ENCODE measurements at regions not wholly inside any gene's neighbourhood (a gene's known extent, or its start where the extent isn't known, plus 50 kb on each side); places are given as distances from the start of the nearest gene placed in this dataset.

DNA sequence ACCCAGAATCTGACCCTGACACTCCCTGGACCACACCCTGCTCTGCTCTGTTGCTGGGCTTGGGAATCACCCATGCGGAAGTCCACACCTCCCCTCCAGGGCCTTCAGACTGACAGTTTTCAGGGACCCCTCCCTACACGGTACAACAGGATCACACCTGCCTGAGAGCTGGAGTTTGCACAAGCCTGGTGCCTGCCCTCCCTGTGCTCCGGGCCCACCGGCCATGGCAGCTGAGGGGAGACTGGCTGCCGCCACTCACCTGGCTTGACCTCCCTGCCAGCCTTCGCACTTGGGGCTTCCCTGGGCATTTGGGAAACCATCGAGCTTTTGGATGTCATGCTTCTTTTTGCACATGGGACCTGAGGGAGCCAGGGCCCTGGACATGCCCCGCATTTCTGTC lies 95.9 kb upstream of the ANKRD34C start:
- DNase-seq (ENCODE audit: low spot score): no peak

DNA sequence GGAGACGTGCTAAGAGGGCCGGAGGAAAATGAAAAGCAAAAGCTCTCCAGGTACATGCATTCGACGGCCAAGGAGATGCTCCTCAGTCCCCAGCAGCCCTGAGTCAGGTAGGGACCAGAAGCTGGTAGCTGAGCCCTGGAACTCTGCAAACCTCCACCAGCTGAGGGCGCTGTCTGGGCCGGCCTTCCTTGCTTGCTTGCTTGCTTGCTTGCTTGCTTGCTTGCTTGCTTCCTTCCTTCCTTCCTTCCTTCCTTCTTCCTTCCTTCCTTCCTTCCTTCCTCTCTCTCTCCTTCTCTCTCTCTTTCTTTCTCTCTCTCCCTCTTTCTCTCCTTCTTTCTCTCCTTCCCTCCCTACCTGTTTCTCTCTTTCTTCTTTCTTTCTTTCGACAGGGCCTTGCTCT lies 94.6 kb upstream of the RASGRF1 start:
- DNase-seq (ENCODE audit: low spot score): no peak

DNA sequence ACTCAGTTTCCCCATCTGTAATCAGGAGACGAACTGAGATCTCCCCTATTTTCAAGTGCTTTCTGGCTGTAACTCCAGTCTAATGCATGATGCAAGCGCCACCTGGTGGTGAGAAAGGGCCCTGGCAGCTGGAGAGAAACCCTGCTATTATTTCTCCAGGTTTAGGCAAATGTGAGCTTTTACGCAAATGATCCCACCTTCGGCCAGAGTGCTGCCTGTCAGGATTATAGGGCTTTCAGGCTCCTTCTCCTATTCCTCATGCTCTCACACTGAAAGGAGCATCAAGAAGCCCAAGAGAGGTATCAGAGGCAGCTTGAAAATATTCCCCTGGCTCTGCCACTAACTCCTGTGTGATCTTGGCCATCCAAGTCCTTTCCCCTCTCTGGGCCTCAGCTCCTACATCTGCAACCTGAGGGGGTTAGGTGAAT lies 93.9 kb upstream of the RASGRF1 start:
- DNase-seq (ENCODE audit: low spot score): peak; percentile 77

DNA sequence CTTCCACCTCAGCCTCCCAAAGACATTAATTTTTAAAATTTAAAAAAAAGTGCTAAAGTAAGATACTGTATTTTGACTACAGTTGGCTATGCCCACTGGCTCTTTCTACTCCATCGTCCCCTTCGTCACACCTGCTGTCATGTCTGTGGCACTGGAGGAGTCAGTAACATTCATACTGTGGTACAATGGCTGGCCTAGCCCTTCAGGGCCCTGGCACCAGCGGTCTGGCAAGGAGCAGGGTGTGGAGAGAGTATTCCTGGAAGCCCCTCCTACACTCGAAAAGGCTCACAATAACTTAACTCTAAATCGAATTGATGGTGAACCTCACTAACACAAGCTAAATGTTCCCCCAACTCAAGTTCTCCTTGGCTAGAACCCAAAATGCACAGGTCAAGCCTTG lies 89.7 kb upstream of the RASGRF1 start:
- no peak for DNase-seq (ENCODE audit: low spot score)

DNA sequence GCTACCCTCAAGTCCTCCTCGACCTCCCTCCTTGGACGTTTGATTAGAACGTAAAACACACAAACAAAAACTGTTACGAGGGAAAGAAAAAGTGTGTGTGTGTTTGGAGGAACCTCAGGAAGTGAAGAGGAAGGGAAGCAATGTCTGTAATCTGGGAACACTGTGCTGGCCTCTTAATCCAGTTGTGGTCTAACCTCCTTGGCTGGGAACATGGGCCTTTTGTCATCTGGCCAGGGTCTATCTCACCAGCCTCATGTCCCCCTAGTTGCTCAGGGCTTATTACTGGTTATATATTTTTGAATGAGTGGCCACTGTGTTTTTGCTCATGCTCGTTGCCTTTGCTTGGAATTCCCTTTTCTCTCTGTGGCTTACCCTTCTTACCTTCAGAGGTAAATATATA lies 89.0 kb upstream of the RASGRF1 start:
- DNase-seq (ENCODE audit: low spot score): no peak

DNA sequence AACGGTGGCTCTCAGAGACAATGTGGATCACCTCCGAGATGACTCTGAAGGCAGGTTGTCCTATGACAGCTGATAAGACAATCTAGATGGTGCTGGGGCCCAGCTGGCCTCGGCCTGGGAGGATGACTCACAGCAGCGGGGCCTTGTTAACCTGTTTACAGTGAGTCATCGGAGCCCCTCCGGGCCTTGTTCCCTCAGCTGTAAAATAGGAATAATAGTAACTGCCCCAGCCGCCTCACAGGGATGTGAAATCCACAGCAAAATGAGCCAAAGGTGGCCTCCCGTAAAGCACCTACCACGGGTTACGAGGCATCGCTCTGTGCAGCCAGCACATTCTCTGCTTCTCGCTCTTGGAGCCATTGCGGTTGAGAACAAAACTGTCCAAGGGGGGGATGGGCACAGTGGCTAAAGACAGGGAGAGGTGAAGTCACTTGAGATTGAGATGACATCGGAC lies 88.6 kb upstream of the RASGRF1 start:
- no peak for DNase-seq (ENCODE audit: low spot score)

DNA sequence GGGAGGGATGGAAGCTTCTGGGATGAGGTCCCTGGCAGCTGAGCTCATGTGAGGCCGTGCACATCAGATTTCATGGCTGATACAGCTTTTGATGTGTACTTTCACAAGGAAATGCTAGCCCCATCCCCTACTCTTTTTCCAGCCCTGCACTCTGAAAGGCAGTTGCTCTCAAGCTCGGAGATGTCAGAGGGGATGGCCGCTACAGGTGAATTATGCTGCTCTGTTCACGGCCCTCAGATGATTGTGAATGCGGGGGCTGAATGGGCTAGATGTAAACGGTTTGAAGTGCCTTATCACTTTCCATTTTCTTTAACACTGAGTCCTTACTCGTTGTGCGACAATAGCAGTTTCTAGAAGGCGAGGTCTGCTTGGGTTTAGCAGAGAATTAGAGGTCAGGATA lies 88.0 kb upstream of the RASGRF1 start:
- no peak for DNase-seq (ENCODE audit: low spot score)

DNA sequence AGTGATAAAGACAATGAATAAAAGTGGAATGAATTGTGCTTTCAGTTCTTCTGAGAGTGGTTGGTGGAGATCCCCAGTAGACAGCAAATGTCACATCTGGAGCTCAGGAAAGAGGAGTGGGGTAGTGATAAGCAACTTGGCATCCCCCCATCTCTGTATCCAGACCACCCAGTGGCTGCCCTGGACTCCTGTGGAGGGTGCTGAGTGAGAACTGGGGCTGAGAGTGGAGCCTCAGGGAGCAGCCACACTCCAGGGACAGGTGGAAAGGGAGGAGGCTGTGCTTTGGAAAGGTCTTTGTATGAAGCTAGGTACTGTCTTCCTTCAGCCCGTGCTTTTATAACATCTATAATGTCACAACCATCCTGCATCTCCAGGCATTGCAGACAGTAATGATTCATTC lies 85.6 kb upstream of the RASGRF1 start:
- no peak for DNase-seq (ENCODE audit: low spot score)

DNA sequence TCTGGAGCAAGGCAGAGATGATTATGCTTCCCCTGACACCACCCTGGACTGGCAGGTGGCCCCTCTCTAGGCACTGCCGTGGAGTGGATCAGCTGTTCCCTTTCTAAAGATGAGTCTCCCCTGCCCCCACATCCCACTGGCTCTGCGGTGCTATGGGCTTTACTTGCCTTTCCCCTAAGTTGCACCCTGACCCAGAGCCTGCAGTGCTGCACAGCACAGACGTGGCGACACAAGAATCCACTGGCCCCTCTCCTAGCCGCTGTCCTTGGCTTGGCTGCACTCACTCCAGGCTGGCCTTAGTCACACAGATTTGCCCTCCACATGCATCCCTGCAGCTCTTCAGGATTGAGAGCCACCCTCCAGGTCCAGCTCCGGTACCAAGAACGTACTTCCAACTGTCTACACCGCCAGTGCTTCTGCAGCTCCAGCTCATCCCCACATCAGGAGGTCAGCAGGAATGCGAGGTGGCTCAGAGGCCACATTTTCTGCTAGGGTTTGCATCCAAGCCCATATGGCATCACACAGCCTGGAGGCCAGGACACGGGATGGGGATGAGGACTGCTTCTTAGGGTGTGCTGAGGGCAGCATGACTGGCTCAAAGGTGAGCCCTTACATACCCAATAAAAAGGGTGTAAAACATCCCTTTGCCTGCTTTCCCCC lies 82.4 kb upstream of the RASGRF1 start:
- no peak for DNase-seq (ENCODE audit: low spot score)

DNA sequence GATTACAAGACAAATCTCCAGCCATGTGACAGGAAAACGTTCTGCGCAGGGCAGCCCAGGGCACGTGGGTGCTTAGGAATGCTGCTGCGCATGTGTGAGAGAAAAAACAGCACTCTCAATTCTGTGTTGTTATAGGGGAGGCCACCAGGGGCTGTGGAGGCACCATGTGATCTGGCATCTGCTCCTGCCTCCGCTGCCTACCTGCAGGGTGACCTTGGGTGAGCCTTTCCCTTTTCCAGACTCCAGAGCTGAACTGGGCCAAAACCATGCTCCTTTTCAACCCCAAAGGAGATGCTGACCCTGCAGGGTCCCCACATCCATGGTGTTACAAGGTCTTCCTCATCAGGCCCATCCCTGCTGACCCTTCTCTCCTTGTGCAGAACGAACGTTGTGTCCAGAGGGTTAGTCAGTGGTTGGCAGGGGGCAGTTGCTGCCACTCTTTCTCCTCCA lies 81.5 kb upstream of the RASGRF1 start:
- DNase-seq (ENCODE audit: low spot score): no peak

DNA sequence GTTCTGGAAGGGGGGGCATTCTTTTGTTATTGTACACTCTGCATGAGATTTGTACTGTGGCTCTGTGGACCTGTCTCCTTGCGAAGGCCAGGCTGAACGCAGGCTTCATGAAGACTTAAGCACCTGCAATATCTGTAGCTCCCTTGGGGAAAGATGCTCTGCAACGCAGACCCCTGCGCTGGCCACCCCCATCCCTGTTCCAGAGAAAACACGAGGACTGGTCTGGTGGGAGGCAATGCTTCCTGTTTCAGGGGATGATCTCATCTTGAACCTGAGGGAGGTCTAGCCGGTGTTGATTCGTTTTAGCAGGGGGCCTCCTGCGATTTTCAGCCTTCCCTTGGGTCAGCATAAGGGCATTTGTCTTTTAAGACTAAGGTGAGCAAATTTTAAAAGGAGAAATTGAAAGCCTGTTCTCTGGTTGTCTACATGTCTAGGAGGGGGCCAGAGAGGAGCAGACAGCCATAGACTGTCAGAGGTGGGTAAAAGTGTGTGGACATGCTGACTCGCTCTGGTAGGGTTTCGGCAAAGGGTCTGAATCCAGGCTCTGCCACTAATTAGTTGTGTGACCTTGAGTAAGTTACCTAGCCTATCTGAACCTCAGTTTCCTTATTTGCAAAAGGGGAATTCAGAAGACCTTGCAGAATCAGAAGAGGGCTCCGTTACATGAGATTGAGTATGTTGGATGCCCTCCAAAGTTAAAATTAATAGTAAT lies 80.9 kb upstream of the RASGRF1 start:
- DNase-seq (ENCODE audit: low spot score): peak; percentile 14

DNA sequence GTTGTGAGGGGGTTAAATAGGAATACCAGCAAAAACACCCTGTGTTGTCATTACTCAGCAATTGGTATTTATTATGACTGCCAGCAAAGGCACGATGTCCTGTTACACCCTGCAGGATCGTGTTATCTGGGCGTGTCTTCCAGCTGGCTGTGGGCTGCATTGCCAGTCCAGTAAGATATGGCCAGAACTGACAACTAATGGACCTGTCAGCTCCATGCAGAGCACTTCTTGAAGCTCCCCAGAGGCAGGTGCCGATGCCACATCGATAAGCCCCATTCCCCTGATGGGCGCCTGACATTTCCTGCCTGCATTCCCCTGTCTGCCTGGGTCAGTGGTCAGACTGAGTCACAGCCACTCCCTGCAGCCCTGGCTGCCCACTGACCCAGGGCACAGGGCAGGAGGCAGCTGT lies 79.7 kb upstream of the RASGRF1 start:
- DNase-seq (ENCODE audit: low spot score): peak; percentile 57

DNA sequence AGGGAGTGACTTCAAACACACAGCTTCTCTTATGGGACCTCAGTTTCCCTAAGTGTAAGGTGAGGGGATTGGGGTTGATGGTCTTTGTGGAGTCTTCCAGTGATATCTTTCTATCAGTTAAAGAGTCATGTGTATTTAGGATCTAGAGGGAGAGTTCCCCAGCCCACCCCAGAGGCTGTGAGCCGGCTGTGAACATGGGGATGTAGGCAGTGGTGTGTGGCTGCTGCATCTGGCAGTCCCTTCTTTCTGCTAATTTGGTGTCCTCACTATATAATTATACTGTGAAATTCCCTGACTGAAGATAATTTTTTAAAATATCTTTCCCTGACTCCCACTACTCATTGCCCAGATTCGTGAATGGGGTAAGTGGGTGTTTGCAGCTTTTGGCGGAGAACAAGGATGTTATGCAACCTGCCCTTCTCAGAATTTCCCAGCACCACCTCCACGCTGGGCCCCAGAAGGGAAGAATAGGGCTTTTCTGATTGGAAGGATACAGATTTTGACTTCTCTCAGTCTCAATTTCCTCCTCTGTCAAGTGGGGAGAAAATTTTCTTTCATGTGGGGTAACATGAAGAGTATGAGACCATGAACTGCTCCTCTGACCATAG lies 79.0 kb upstream of the RASGRF1 start:
- DNase-seq (ENCODE audit: low spot score): peak; percentile 36

DNA sequence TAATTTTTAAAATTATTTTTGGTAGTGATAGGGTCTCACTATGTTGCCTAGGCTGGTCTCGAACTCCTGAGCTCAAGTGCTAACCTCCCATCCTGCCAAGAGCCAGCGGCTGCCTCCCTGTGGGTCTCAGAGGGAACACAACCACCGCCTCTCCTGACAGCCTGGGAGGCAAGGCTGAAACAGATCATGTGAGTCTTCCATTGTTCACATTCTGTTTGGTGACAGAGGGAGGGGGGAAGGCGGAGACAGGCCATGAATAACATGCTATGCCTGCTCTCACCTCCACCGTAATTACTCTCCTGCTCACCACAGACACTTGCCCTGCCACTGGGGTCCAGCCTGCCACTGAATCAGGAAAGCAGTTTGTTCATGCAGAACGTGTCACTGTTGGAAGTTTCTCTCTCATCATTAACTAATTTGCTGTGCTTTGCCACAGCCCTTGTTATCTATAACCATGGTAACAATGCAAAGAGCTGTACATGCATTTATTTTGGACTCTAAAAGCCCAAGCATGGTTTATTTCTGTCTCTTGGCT lies 78.4 kb upstream of the RASGRF1 start:
- no peak for DNase-seq (ENCODE audit: low spot score)

DNA sequence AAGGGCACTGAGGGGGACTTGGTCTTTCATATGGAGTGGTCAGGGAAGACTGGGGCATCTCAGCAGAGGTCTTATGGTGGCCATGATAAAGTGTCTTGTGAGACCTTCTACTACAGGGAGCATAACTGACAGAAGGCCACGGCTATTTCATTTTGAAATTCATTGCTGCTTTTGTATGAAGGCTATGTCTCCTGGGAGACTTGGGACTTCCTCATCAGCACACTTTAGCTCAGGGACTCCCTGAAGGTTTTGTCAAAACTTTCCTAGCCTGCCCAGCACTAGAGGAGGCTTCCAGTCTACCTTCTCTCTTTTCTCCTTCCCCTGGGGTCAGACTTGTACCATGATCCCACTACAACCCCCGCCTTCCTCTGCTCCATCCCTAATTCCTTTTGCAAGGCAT lies 77.2 kb upstream of the RASGRF1 start:
- DNase-seq (ENCODE audit: low spot score): peak; percentile 1

DNA sequence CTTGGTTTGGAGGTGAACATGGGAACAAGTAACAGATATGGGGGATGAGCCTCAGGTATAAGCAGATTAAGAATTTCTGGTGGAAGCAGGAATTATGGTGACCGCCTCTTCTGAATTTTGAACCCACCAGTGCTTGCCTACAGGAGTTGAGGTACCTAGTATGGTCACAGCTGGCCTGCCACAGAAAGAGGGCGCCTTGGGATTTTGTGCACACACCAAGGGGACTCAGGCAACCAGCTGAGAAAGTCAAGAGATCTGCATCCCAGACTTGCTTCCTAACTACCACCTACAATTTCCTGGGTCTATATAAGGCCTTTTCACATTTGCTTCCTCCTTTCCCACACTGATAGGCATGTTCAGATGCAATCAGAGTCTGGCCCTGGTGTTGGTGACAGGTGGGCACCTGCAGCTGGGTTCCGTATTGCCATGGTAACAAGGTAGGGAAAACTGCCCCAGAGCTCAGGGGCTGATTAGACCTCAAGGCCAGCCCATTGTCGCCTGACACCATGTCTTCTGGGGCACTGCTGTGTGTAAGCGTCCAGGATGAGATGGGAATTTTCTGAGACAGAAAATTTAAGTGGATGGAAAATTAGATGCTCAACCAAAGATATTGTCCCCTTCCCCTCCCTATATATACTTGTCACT lies 75.9 kb upstream of the RASGRF1 start:
- DNase-seq (ENCODE audit: low spot score): peak; percentile 27

DNA sequence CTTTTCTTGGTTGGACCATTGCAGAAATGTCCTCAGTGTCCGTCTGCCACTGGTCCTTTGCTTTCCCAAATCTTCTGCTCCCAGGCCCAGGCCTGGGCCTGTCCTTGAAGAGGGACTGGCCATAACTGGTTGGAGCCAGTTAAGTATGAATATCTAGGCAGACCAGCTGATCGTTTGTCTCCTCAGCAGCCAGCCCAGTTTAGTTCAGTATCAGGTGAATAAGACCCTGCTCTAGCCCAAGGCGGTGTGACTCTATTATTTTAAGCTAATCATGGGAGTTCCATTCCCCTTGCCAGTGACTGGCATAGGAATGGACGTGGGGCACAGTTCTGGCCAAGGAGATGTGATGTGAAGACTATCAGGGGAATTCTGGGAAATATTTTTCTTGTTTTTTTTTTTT lies 73.9 kb upstream of the RASGRF1 start:
- DNase-seq (ENCODE audit: low spot score): no peak

DNA sequence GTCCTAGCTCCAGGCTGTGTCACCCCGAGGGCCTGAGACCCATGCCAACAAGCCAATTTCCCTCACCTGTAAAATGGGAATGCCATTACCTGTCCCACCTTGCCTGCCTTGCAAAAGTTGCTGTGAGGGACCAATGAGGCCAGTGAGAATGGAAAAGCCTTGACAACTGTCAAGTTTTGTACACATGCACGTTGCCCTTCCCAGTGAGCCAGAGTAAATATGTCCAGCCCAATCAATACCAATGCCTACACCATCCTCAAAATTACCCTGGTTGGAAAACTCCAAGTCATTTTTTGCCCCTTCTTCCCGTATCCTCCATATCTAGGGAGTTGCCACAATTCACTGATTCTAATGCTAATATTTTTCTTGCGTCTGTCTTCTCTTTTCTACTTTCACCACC lies 73.5 kb upstream of the RASGRF1 start:
- DNase-seq (ENCODE audit: low spot score): no peak

DNA sequence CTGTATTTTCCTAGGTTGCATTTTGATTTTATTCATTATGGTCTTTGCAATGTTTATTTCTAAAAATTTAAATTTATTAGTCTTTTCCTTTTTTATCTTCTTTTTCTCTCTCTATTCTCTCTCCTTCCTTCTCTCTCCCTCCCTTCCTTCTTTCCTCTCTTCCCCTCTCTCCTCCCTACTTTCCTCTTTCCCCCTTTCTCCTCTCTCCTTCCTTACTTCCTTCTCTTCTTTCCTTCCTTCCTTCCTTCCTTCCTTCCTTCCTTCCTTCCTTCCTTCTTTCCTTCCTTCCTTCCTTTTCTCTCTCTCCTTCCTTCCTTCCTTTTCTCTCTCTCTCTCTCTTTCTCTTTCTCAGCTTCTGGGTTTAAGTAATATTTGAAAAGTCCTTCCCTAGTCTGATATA lies 72.8 kb upstream of the RASGRF1 start:
- no peak for DNase-seq (ENCODE audit: low spot score)

DNA sequence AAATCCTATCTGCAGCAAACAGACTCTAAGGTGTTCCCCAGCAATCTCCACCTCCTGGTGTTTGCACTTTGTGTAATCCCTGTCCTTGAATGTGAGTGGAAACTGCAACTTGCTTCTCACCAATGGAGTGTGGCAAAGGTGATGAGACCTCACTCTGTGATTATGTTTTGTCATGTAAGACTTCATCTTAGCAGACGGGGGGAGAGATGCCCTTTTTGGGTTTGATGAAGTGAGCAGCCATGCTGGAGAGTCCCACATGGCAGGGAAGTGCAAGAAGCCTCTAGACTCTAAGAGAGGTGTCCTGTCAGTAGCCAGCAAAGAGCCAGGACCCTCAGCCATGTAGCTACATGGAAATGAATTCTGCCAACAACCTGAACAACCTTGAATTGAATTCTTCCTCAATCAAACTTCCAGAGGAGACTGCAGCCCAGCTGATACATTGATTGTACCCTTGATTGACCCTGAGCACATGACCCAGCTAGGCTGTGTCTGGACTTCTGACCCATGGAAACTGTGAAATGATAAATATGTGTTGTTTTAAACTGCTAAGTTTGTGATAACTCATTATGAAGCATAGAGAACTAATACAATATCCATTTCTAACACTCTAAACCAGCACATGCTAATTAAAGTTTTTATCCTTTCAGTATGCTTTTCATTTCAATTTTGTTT lies 71.4 kb upstream of the RASGRF1 start:
- no peak for DNase-seq (ENCODE audit: low spot score)

DNA sequence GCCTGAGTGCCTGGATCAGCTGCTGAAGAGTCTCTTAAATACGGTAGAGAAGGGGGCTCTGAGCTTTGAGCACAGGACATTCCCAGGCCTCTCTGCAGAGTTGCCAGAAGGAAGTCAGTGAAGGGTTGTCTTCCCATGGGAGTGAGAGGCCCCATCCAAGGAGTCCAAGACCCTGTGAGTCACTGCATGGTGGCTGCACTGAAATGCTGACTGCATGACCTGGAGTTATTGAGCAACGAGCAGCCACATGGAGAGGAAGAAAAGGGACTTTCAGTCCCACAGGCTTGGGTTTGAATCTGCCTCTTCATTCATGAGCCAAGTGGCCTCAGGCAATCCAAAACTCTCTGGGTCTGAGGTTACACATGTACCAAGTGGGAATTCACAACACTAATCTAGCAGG lies 69.6 kb upstream of the RASGRF1 start:
- DNase-seq (ENCODE audit: low spot score): no peak
